ENCODE measurements at regions not wholly inside any gene's neighbourhood (a gene's known extent, or its start where the extent isn't known, plus 50 kb on each side); places are given as distances from the start of the nearest gene placed in this dataset.

DNA sequence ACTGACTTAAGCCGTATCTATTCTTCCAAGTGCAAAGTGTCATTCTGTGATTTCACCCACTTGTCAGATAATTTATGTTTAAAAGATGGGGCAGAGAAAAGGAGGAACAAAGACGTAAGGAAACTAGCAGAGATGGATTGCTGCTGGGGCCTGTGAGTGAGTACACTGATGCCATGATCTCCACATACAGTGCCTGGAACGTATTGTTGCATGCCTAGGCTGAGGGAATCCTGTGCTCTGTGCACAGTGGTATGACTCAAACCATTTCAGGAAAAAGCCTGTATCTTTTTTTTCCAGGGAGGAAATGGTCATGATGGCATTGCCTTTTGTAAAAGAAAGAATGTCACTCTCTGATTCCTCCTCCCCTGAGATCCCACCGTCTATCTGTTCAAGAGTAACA lies 359.5 kb upstream of the ADAMTS16 start:
- TF ChIP-seq, protein P1, sequence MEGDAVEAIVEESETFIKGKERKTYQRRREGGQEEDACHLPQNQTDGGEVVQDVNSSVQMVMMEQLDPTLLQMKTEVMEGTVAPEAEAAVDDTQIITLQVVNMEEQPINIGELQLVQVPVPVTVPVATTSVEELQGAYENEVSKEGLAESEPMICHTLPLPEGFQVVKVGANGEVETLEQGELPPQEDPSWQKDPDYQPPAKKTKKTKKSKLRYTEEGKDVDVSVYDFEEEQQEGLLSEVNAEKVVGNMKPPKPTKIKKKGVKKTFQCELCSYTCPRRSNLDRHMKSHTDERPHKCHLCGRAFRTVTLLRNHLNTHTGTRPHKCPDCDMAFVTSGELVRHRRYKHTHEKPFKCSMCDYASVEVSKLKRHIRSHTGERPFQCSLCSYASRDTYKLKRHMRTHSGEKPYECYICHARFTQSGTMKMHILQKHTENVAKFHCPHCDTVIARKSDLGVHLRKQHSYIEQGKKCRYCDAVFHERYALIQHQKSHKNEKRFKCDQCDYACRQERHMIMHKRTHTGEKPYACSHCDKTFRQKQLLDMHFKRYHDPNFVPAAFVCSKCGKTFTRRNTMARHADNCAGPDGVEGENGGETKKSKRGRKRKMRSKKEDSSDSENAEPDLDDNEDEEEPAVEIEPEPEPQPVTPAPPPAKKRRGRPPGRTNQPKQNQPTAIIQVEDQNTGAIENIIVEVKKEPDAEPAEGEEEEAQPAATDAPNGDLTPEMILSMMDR (IDR thresholded peaks at IDR 0.05): no peak
- no peak for TF ChIP-seq POLR2A (IDR thresholded peaks at IDR 0.05)

Measured in esophagus squamous epithelium (tissue), 4 donors.